Body of pancreas (tissue), 4 donors: ENCODE measurements at regions not wholly inside any gene's neighbourhood (a gene's known extent, or its start where the extent isn't known, plus 50 kb on each side); places are given as distances from the start of the nearest gene placed in this dataset.

Experiments
- POLR2A ChIP-seq, 3 donors: fragments of 450-650 bp; IDR thresholded peaks; one replicate each; pipeline ENCODE4 v1.6.1; 2016; ENCODE audit warnings: antibody characterized with exemption in 3 of 3, mild to moderate bottlenecking in 2 of 3
- TF ChIP-seq, protein P1 (sequence below), 7 experiments: fragments of 450-650 bp in 4 of 7; fragments of 200-600 bp in 3 of 7; sonication (generic) in 3 of 7; IDR thresholded peaks; one replicate each; pipeline ENCODE4 v1.5.1; 2016 to 2019; ENCODE audit warnings: antibody characterized with exemption in 7 of 7

DNA sequence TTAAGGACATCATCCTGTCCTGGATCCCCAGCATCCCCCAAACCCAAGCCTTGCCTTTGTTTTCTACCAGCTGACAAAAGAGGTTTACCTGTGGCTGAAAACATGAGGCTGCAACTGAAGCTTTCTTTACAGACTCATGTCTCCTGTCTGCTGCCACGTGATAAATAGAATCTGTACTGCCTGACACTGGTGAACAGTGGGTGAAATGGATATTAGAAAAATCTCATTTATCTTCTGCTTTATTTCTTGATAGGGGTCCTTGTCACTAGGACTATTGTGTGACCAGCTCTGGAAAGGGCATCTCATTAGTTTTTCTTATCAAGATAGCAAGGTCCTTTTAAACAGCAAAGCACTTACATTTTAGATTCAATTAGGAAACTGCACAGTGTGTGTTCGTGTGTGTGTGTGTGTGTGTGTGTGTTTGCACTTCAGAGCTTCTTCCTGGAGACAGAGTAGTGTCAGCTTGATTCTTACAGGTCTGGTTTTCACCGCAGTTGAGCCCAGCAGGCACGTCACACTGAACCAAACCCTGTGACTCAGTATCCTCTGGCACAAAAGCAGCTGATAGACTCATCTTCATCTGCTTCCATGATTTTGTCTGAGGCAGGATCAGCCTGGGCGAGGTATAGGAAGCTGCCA is 373.5 kb upstream of the CELF2 start:
- TF ChIP-seq, protein P1, sequence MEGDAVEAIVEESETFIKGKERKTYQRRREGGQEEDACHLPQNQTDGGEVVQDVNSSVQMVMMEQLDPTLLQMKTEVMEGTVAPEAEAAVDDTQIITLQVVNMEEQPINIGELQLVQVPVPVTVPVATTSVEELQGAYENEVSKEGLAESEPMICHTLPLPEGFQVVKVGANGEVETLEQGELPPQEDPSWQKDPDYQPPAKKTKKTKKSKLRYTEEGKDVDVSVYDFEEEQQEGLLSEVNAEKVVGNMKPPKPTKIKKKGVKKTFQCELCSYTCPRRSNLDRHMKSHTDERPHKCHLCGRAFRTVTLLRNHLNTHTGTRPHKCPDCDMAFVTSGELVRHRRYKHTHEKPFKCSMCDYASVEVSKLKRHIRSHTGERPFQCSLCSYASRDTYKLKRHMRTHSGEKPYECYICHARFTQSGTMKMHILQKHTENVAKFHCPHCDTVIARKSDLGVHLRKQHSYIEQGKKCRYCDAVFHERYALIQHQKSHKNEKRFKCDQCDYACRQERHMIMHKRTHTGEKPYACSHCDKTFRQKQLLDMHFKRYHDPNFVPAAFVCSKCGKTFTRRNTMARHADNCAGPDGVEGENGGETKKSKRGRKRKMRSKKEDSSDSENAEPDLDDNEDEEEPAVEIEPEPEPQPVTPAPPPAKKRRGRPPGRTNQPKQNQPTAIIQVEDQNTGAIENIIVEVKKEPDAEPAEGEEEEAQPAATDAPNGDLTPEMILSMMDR (IDR thresholded peaks at IDR 0.05), result no peak
- TF ChIP-seq POLR2A (IDR thresholded peaks at IDR 0.05), result no peak
